ENCODE measurements at regions not wholly inside any gene's neighbourhood (a gene's known extent, or its start where the extent isn't known, plus 50 kb on each side); places are given as distances from the start of the nearest gene placed in this dataset.

- TF ChIP-seq CREB1 (CRISPR knock-in tag; IDR thresholded peaks at IDR 0.05): no peak
- no peak for TF ChIP-seq NR3C1 (CRISPR knock-in tag; conservative IDR thresholded peaks at IDR 0.05; ENCODE audit: low read depth)
- no peak for TF ChIP-seq CTCF (IDR thresholded peaks at IDR 0.05)
- TF ChIP-seq ATF3 (CRISPR knock-in tag; conservative IDR thresholded peaks at IDR 0.05): no peak
- no peak for TF ChIP-seq SP1 (CRISPR knock-in tag; conservative IDR thresholded peaks at IDR 0.05)
- TF ChIP-seq ETV6 (CRISPR knock-in tag; IDR thresholded peaks at IDR 0.05): no peak
- TF ChIP-seq ATF2 (CRISPR knock-in tag; IDR thresholded peaks at IDR 0.05; ENCODE audit: borderline replicate concordance, low read depth): no peak
- no peak for TF ChIP-seq NR2C2 (CRISPR knock-in tag; IDR thresholded peaks at IDR 0.05)
- TF ChIP-seq MAX (CRISPR knock-in tag; IDR thresholded peaks at IDR 0.05): no peak
- no peak for TF ChIP-seq AFF4 (CRISPR knock-in tag; IDR thresholded peaks at IDR 0.05; ENCODE audit: borderline replicate concordance)
- TF ChIP-seq STAT6 (CRISPR knock-in tag; conservative IDR thresholded peaks at IDR 0.05; ENCODE audit: low read depth): no peak
These were observed 62.4 kb upstream of the TNIK start for GRCh38 chr3:171522651-171523050.

Measured in WTC11 (cell line).